NCI-H1417 (cell line): ENCODE measurements at regions not wholly inside any gene's neighbourhood (a gene's known extent, or its start where the extent isn't known, plus 50 kb on each side); places are given as distances from the start of the nearest gene placed in this dataset.
"Not testable (repeated sequence)": the region's sequence is repeated elsewhere in the genome, so short reads cannot be mapped to it uniquely, and the experiment has no call there.

ENCODE experiments used
- DNase-seq, 3 experiments: peaks; one replicate each; lab custom pipeline; 2025; lab: John Stamatoyannopoulos, UW

DNA sequence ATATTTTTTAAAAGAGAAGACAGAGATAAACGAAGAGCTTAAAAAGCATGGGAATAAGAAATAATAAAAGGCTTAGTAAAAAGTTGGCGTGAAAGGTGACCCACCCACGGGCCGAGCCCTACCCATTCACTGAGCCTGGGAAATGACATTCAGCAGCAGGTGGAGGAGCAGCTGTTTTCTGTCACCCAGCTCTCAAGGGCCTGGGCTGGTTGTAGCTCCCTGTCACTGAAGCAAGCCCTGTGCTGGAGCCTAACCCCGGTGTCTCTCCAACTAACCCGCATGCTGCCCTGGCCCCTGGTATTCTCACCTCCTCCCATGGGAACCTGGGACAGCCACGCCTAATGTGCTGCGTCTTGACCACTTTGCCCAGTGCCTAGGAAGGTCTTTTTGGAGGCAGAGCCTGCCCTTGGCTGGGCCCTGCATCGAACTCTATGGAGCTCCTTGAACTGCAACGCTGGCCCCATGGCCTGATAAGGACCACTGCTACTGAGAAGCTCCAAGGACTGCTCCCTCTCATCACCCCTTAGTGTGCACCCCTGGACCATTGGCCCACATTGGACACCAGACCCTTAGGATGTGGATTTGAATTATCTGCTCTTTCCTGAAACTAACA is 68.8 kb upstream of the IYD start:
- DNase-seq, result peak in 2 of 3 experiments; percentile 13 to 36

DNA sequence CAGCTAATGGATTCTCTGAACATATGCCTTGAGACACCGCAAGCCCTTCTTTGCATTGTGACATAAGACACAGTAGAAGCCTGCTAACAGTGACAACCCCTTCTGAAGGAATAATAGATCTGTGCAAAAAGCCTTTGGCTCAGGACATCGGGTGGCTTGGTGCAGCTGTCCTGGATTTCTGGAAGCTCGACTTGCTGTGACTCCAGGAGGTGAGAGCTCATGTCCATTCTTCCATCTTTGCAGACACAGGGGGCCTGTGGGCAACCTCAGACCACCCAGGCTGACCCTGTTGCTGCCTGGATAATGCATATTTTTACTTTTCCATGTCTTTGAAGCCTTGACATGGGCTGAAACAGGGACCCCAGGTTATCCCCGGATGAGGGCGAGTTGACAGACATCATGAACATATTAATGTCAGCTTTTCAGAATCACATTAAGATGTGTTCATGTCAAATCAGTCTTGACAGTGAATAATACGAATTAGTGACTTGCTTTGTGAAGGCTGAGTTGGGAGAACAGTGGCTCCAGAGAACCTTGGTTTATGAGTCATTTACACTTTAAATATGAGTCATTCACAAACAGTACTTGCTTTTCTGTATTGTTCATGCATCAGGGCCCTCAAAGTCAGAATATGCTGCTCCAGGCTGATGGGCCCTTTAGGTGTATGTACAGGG is 66.8 kb upstream of the IYD start:
- no peak for DNase-seq

DNA sequence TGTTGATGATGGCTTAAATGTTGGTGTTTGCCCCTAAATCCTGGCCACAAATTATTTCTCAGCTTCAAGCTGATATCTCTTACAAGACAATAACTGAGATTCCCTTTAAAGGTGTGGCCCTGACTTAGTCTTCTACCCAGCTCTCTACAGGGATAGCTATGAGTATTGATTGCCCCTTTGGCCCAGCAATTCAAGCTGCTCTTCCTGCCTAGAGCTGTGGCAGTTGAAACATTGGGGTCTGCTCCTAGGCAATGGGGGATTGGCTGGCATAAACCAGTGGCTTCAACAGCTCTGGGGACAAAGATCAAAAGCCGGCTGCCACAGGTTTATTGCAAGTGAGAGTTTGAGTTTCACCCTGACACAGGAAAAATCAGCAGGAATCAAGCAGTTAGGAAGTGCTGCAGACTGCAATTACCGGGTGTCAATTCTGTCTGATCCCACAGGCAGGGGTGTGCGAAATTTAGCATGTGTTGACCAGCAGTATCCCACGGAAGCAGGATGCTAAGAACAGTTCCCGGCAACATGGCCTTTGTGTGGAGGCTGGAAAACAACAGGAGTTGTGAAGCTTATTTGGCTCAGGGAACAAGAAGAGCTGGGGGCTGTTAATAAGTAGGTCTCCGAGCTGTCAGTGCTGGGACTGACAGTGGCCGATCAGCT is 66.2 kb upstream of the IYD start:
- DNase-seq, result no peak

DNA sequence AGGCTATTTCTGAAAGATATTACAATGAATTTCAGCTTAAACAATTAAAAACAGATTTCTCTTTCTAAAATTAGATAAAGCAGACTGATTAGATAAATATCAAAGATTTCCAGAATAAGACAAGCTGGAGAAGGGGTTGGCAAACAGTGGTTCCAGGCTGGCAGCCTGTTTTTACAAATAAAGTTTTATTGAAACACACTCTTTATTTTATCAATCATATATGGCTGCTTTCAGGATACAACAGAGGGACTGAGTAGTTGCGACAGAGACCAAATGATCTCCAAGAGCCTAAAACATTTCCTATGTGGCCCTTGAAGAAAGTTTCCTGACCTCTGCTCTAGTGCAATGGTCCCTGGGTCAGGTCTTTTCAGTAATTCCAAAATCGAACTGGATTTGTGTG is 65.6 kb upstream of the IYD start:
- no peak for DNase-seq

DNA sequence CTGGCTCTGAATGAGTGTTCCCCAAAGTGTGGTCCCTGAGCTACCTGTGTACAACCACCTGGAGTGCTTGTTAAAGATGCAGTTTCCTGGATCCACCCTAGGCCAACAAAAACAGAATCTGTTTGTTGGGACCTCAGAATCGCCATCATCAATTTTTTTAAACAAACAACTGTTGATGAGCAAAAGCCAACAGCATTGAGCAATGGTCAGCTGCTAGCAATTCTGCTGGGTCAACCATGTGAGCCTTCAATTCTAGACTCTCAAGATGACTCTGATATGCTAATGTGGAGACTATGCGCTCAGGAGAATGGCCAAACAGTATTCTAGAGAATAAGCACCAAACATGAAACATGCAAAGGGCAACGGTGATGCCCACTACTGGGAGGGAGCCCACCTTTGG is 64.4 kb upstream of the IYD start:
- DNase-seq, result no peak

DNA sequence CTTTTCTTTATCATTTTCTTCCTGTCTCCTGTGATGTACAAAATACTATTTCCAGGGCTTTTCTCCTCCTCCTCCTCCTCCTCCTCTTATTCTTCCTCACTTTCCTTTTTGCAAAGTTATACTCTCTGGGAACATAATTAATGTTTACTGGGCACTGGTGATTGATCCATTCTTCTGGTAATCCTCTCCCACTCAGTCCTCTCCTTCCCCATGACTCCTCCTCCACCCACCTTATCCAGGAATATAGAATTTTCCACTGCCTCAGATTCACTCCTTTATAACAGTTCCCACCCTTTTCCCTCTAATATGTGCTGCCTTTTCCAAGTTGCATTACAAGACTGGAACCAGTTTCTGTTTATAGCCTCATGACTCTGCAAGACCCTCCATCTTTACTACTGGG is 62.5 kb upstream of the IYD start:
- DNase-seq, result no peak

DNA sequence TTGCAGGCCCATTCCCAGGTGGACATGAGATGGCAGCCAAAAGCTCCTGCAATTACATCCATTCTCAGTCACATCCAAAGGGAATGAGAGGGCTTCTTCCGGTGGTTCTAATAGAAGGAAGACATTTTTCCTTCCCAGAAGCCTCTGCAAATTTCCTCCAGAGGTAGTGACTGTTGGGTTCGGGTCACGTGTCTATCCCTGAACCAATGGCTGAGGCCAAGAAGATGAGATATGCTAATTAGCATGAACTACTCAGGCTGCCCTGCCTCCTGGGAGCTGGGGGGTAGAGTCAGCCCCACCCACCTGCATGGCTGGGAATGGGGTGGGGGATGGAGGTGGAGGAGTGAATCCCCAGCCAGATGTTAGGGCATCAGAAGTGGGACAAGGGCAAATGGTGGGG is 61.3 kb upstream of the IYD start:
- DNase-seq, result no peak

DNA sequence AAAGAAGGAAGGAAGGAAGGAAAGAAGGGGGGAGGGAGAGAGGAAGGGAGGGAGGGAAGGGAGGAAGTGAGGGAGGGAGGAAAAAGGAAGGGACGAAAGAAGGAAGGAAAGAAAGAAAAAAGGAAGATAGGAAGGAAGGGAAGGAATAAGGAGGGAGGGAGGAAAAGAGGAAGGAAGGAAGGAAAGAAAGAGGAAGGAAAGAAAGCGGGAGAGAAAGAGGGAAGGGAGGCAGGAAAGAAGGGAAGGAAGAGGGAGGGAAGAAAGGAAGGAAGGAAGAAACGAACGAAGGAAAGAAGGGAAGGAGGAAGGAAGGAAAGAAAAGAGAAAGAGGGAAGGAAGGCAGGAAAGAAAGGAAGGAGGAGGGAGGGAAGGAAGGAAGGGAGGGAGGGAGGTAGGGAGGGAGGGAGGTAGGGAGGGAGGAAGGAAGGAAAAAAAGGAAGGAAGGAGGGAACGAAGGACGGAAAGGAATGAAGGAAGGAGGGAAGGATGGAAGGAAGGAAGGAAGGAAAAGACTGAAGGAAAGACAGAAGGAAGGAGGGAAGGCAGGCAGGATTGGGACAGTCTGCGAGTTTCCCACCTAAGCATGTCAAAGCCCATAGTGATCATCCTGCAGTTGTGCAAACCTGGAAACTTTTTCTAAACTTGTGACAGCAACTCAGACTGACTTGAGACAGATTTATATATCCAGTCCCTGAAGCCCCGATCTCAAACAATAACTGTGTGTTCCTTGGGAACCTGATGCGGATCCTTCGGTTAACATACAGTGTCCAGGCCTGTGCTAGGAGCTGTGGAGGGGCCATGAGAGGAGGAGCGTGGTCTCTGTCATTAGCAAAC is 59.8 kb upstream of the IYD start:
- DNase-seq, result no peak

DNA sequence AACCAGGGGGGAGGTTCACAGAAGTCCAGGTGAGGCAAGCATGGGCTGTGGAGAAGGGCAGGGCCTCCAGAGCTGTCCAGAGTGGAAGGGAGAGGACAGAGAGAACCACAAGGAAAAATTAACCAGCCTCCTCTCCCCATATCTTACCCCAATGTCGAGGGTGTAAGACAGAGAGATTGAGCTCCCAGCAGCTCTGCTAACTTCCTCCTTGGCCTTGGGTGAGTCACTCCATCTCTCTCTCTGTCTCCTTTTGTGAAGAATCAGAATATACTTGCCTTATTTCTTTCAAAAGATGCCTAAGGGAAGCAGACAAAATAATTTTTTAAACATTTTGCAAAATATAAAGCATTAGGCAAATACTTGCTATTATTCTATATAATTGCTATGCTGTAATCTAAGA is 58.3 kb upstream of the IYD start:
- DNase-seq, result no peak

DNA sequence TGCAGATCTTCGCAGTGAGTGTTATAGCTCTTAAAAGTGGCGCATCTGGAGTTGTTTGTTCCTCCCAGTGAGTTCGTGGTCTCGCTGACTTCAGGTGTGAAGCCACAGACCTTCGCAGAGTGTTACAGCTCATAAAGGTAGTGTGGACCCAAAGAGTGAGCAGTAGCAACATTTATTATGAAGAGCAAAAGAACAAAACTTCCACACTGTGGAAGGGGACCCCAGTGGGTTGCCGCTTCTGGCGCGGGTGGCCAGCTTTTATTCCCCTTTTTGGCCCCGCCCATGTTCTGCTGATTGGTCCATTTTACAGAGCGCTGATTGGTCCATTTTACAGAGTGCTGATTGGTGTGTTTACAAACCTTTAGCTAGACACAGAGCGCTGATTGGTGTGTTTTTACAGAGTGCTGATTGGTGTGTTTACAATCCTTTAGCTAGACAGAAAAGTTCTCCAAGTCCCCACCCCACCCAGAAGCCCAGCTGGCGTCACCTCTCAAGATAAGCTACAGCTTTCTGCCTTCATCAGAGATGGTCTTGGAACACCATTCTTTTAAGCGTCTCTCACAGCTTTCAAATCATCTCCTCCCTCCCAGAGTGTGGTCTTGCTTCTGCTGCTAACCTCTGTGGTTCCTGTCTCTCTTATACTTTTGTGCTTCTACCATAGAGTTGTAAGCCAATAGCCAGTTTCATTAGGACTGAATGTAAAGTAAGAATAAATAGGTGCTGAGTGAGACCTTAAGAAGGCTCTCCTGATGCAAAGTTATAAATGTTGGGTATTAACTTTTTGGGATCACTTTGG is 57.5 kb upstream of the IYD start:
- DNase-seq, result not testable (repeated sequence)

DNA sequence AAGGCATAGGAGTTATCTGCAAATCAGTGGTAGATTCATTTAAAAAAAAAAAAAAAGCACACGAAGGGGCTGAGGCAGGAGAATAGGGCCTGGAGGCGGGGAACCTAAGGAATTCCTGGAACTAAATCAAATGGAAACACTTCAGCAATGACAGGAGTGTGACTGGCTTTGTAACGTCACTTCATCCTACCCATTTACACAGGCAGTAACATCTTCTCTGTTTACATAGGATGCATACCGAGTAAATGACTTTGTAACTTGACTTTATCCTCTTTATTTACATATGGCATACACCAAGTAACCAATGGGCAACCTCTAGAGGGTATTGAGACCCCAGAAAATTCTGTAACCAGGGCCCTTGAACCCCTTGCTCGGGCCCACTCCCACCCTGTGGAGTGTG is 56.4 kb upstream of the IYD start:
- no peak for DNase-seq

DNA sequence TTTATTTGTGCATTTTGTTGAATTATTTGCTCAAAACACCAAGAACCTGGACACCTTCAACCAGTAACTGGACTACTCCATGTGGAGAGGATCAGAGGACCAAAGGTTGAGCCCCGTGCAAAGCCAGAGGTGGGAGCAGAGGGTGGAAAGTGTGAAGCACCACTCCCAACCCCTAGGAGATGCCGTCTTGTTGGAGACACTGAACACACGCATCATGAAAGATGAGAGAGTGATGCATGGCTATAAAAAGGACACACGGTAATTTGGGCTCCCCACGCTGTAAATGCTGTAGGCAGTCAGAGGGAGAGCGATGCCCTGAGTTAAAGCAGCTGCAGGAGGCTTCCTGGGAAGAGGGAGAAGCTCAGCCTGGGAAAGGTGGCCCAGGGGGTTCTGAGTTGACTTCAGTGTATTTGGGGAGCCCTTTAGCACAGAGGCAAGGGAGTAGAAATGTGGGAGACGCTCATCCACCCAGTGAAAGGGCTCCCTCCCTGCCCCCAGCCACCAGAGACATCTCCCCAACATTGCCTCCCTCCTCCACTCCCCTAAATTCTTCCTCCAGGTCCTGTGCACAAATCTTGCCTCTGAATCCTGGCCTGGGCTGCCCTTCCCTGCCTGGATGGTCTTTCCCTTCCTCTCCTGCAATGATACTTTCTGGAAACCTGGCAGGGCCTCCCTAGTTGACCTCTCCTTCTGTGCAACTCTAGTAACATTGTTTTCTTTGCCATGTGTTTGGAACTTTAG is 55.8 kb upstream of the IYD start:
- no peak for DNase-seq

DNA sequence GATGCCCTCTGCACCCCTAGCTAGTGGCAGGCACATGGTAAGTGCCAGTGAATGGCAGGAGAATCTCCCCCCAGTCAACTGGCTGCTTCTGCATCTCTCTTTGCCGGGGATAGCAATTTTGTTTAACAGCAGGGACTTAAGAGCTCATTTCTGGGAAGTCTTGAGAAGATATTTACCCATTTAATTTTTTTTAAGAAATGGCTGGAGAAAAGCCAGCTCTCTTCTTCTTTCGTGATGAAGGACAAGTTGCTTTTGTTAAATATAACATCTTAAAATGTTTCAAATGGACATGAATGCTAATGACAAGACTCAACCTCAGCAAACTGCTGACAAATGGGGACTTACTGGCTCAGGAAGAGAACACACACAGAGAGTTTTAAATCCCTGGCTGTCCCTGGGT is 55.0 kb upstream of the IYD start:
- DNase-seq, result no peak

DNA sequence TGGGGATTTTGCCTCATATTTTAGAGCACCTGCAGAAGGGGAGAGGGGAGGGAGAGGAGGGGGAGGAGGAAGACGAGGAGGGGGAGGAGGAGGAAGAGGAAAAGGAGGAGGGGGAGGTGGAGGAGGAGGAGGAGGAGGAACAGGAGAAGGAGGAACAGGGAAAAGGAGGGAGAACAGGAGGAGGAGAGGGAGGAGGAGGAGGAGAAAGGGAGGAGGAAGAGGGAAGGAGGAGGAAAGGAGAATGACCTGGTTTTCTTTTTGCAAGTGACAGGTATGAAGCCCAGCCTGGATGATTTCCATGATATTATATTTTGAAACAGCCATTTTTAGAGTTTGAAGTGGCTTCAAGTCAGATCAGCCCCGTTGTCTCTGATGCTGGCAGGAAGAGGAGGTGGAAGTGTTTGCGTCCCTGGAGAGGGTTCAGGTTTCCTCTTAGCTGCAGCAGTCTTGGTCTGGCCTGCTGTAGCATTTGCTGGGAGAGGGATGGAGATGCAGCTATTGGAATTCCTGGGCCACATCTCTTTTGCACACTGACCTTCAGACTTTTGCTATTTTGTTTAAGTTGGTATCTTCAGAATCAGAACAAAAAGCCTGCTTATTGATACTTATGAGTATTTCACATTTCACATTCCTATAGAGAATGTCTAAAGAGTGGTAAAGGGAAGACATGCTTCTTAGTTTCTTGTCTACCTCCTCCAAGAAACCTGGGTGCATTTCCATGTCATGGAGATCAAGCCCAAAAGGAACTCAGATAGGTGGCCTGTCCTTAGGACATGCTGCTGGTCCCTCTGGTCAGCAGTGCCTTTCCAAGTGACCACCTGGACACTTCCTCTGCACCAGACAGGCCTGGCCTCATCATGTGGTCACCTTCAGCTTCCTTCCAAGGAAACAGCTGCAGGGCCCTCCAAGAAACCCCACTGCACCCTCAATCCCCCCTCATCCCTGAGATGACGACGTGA is 54.3 kb upstream of the IYD start:
- peak in 2 of 3 experiments; percentile 11 to 69 for DNase-seq

DNA sequence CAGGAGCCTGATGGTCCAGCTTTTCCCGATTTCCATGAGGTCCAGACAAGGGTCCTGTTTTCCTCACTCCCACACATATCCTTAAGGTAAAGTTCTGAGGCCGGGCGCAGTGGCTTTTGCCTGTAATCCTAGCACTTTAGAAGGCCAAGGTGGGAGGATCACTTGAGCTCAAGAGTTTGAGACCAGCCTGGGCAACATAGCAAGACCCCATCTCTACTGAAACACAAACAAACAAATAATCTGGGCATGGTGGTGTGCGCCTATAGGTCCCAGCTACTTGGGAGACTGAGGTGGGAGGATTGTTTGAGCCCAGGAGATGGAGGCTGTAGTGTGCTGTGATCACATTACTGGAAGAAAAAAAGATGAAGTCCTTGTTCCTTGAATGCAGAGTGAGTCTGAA is 53.2 kb upstream of the IYD start:
- DNase-seq, result no peak

DNA sequence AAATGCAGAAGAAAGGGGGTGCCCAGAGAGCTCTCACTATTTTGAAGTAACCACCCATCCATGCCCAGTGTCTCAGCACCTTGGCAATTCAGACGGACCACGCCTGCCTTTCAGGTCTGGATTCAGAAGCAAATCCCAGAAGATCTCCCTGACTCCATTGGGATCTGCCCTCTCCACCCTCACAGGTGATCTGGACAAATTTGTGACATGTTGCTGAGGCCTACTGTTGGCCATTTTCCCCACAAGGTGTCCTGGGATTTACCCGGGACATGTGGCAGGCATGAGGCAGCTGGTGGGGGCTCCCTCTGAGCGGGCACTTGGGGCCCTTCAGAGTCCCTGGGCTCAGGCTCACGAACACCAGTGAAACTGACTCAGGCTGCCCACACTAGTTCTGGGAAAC is 51.9 kb upstream of the IYD start:
- no peak for DNase-seq
